ENCODE measurements at regions not wholly inside any gene's neighbourhood (a gene's known extent, or its start where the extent isn't known, plus 50 kb on each side); places are given as distances from the start of the nearest gene placed in this dataset.

DNA sequence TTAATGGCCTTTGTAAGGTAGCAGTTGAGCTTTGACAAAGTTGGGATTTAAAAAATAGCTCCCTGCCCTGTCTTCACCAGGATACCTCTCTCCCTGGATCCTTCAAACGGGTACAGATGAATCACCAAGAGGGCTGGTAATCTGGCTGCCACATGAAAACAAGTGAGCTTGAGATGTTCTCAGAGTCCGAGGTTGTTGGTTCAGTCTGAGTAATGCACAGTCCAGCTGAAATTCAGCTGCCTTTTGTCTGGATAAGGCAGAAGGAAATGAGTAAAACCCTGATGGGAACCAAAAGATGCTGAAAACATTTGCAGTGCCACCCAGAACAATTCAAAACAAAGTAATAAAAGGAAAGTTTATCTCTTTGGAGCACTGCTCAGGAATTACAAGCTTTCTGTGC is 86.8 kb downstream of the GJA1 start:
- no peak for TF ChIP-seq POLR2A (IDR thresholded peaks at IDR 0.05)
- TF ChIP-seq, protein P1, sequence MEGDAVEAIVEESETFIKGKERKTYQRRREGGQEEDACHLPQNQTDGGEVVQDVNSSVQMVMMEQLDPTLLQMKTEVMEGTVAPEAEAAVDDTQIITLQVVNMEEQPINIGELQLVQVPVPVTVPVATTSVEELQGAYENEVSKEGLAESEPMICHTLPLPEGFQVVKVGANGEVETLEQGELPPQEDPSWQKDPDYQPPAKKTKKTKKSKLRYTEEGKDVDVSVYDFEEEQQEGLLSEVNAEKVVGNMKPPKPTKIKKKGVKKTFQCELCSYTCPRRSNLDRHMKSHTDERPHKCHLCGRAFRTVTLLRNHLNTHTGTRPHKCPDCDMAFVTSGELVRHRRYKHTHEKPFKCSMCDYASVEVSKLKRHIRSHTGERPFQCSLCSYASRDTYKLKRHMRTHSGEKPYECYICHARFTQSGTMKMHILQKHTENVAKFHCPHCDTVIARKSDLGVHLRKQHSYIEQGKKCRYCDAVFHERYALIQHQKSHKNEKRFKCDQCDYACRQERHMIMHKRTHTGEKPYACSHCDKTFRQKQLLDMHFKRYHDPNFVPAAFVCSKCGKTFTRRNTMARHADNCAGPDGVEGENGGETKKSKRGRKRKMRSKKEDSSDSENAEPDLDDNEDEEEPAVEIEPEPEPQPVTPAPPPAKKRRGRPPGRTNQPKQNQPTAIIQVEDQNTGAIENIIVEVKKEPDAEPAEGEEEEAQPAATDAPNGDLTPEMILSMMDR (IDR thresholded peaks at IDR 0.05), result no peak

Measured in heart left ventricle (tissue), 13 donors.